NCI-H82 treated with DMSO at 0.1 percent for 48 hours (cell line): ENCODE measurements at regions not wholly inside any gene's neighbourhood (a gene's known extent, or its start where the extent isn't known, plus 50 kb on each side); places are given as distances from the start of the nearest gene placed in this dataset.
A peak's percentile ranks its signal among the peaks of the same experiment; 100 is the strongest.

Experiments used
- DNase-seq: peaks from one replicate; lab custom pipeline; 2025; ENCODE audit not compliant: unreplicated experiment; lab: John Stamatoyannopoulos, UW

- DNase-seq: no peak
These were observed 57.0 kb downstream of the SEC61G start for GRCh38 chr7:54701982-54702381.

DNA sequence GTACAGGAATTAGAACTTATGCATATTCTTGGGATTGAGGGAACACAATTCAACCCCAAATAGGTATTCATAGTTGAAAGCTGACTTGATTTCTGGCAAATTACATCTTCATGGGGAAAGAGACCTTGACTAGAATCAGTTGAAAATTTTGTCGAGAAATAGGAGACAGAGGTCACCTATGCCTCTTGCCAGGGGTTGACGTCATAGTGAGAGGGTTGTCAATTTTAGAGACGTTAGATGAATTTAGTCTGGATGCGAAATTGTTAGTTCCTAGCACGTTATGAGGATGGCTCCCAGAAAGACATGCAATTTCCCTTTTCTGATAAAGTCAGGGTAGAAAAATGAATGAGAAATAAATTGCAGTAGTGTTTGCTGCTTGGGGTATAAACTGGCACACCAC lies 59.3 kb downstream of the SEC61G start:
- no peak for DNase-seq

- no peak for DNase-seq
These were observed 61.3 kb downstream of the SEC61G start for GRCh38 chr7:54697659-54698186.

DNA sequence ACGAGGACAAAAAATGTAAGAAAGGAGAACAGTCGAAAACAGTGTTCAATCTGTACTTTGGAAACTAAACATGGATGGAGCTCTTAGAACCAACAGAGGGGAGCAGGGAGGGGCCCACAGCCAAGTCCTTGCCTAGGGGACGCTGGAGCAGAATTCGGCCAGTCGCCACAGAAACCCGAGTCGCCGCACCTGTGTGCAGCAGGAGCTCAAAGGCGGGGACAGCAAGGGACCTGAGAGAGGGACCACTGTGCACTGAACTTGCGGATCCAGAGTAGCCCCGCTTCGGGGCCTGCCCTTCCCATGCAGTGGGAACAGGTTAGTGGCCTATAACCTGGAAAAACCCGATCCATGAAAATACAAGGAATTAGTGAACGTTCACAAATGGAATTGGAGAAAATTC lies 68.1 kb downstream of the SEC61G start:
- DNase-seq: no peak

DNA sequence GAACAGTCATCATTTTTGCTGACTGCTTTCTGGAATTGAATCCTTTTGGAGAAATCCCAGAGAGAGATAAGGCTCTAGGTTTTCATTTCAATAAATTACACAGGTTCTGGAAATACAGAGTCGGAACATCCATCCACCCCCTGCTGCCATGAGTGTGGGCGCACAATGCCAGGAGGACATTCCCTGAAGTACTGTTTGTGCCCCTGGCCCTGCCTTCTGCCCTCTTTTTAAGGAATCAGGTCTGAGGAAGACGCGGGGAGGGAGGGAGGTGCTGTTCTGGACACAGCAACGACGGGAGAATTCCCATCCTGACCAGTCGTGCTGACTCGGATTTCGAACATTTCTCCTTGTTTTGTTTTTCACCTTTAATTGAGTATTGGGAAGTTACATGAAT lies 69.0 kb downstream of the SEC61G start:
- DNase-seq: no peak

DNA sequence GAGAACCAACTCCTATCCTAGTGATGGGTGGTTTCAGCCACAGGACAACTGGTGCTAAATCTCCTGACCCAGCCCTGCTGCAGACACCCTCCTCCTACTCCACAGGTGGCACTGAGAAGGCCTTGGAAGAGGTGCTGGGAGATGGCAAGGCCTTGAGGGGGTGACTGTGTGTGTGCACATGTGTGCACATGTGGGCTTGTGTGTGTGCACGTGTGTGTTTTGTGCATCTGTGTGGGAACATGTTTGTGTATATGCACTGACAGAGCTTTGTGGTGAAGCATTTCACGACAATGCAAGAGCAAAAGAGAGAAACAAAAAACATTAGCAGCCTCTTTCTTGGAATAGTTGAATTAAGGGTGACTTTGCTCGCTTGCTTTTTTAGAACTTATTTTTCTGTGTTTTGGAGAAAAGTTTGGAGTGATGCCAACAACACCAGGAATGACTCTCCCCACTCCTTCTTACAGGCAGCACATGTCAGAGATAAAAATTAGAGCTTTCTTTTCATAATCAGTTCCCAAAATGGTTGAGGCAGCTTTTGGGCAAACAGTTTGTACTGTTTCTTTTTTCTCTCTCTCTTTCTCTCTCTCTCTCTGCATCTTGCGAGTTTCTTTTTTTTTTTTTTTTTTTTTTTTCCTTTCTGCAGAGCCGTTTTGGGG lies 69.5 kb downstream of the SEC61G start:
- DNase-seq: no peak

DNA sequence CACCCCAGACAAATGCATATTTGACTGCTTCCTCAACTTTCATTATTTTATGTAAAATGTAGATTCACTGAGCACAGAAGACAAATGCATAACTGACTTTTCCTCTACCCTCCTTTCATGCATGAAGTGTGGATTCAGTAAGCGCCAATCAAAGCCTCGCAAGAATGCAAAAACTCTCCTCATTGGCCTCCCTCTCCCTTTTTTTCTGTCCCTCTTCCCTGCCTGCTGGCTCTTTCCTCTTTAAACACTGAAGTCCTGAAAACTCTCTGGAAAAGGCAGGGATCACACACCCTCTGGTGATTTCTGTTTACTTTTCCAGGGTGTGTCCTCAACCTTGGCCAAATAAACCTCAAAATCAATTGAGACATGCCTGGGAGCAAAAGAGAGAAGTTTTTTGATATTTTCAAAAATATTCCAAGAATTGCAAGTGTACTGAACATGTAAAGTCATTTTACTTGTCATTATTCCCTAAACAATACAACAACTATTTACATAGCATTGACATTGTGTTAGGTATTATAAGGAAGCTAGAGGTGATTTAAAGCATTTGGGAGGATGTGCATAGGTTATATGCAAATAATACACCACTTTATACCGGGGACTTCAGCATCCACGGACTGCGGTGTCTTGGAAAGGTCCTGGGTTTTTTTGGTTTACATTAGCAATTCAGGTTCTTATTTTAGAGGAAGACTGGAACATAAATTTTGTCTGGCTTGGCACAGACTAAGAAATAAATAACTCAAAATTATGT lies 71.4 kb downstream of the SEC61G start:
- no peak for DNase-seq

DNA sequence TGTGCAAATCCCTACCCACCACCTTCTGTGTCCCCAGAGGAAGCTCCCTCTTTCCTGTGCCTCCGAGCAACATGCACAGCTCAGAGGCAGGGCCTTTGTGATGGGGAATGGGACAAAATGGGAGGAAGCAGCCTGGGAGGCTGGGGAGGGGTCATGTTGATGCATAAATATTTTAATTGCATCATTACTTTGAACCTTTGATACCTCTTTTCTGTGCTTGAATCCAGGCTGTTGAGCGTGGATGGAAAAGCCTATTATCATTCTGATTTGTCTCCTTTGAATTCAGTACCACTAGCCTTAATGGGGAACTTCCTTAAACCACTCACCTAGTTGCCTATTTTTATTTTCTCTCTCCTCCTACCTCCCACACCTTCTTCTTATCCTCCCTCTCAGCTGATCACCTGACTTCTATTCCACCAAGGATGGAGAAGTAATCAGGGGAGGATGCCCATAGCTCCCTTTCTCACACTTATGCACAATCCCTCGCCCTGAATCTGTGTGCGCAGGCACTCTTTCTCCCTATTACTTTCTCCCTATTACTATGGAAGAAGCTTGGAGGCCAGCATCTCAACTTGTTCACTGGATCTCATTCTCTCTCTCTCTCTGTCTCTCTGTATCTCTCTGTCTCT lies 78.5 kb downstream of the SEC61G start:
- no peak for DNase-seq

DNA sequence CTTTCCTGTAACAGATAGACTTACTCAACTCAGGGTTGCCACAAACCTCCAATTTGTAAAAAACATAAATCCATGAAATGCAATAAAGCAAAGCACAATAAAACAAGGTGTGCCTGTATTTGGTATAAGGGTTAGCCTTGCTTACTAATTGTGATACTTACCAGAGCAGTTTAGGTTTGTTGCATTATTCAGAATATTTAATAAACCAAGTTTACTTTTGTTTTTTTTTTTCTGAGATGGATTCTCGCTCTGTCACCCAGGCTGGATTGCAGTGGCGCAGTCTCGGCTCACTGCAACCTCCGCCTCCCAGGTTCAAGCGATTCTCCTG lies 79.6 kb downstream of the SEC61G start:
- DNase-seq: no peak

- no peak for DNase-seq
These were observed 80.1 kb downstream of the SEC61G start for GRCh38 chr7:54678763-54679489.

DNA sequence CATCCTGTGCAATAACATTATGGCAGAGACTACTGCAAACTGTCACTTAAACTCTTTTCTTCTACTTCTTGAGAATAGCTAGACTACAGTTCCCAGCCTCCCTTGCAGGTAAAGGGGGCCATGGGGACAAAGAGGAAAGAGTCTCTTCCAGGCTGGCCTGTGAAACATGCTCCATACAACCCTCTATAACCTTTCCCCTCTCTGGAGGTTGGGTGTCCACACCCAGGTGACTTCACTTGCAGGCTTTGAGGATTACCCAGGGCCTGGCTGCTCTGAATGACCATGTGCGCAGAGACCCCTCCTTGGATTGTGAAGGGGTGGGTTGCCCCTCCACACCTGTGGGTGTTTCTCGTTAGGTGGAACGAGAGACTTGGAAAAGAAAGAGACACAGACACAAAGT lies 84.1 kb downstream of the SEC61G start:
- DNase-seq: no peak

GRCh38 chr7:54672519-54672918 lies 86.5 kb downstream of the SEC61G start:
- no peak for DNase-seq

GRCh38 chr7:54664235-54665228 lies 94.5 kb downstream of the SEC61G start:
- DNase-seq: peak; percentile 15

DNA sequence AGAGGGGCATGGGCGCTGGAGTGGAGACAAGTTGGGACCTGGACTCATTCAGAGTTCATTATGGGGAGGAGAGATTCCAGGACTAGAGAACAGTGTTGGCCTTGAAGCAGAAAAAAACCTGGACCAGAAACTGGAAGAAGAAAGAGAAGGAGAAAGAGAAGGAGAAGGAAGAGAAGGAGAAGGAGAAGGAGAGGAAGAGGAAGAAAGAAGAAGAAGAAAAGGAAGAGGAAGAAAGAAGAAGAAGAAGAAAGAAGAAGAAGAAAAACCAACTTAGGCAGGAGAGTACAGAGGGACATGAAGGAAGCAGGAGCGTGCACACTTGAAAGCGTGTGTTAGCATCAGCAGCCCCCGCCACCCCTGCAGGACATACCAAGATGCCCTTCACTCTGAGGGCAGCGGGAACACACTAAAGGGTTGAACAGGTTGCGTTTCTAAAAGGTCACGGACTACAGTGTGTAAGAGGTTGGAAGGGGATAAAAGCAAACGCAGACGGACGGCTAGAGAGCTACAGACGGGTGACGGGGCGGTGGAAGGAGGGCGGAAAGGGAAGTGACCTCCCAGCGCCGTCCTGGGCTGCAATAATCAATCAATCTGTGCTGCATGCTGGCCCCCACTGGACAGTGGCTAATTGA lies 95.3 kb downstream of the SEC61G start:
- DNase-seq: no peak

GRCh38 chr7:54663186-54663585 lies 95.8 kb downstream of the SEC61G start:
- no peak for DNase-seq

DNA sequence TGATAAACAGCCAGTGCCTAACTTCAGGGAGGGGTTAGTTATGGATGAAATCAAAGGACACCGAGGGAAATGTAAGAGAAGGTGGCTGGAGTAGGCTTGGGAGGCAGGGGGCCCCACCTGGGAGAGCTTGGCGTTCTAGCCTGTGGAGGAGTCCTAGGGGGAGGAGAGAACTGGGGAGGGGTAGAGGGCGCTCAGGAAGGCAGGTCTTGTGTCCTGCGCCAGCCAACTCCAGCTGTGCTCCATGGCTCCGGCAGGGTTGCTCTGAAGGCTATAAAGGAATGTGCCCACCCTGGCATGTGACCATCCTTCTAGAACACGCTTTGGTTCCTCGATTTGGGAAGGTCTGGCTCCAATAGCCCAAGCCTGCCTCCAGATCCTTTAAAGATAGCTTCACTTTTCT lies 96.3 kb downstream of the SEC61G start:
- no peak for DNase-seq

DNA sequence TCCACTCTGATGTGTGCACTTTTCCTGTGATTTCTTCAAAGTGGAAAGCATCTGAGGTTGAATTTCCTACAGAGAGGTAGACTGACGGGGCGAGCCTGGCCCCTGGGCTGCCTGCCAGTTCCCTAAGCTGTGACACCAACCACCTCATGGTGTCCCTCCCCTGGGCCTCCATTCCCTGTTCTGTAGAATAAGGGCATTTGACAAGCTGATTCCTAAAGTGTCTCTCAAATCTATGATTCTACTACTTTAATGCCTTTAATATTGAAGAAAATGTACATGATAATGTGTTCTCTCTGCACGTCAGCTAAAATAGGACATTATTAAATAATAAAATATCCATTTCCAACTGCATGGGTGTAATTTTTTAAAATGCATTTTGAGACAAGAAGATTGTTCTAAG lies 105.1 kb downstream of the SEC61G start:
- no peak for DNase-seq

GRCh38 chr7:54643064-54643463 lies 100.9 kb downstream of the VSTM2A start:
- no peak for DNase-seq

- no peak for DNase-seq
These were observed 95.7 kb downstream of the VSTM2A start for GRCh38 chr7:54637712-54638396.
